Nephron (organoid): ENCODE measurements at regions not wholly inside any gene's neighbourhood (a gene's known extent, or its start where the extent isn't known, plus 50 kb on each side); places are given as distances from the start of the nearest gene placed in this dataset.
"Not testable (repeated sequence)": the region's sequence is repeated elsewhere in the genome, so short reads cannot be mapped to it uniquely, and the experiment has no call there.

Source experiments
- H3K27ac Mint-ChIP-seq, 3 experiments: 2 replicates each; pipeline ENCODE4 v1.8.0; 2020; ENCODE audit warnings: mixed read lengths in 3 of 3, mild to moderate bottlenecking in 2 of 3, moderate library complexity in 1 of 3
- H3K27me3 Mint-ChIP-seq: 2 replicates; pipeline ENCODE4 v1.8.0; 2021; ENCODE audit warnings: low read depth, mild to moderate bottlenecking, moderate library complexity, mixed read lengths
- H3K36me3 Mint-ChIP-seq: 2 replicates; pipeline ENCODE4 v1.8.0; 2020; ENCODE audit warnings: low read depth, mixed read lengths
- H3K4me1 Mint-ChIP-seq: 2 replicates; pipeline ENCODE4 v1.8.0; 2020; ENCODE audit warnings: mixed read lengths
- H3K4me3 Mint-ChIP-seq, 3 experiments: 2 replicates each; pipeline ENCODE4 v1.8.0; 2020; ENCODE audit warnings: mild to moderate bottlenecking in 3 of 3, mixed read lengths in 3 of 3, moderate library complexity in 2 of 3
- H3K9me3 Mint-ChIP-seq: 2 replicates; pipeline ENCODE4 v1.8.0; 2020; ENCODE audit warnings: mixed read lengths
- CTCF ChIP-seq, 3 experiments: fragments of 200-600 bp; sonication (generic); IDR thresholded peaks; one replicate each; pipeline ENCODE4 v1.5.0; 2021; ENCODE audit warnings: antibody characterized with exemption in 3 of 3; ENCODE audit not compliant: unreplicated experiment in 3 of 3

GRCh38 chr5:36739751-36740221, 133.4 kb downstream of the SLC1A3 start:
- H3K27me3 Mint-ChIP-seq, result peaks cover 20% of the 10 kb centered on the region
- TF ChIP-seq CTCF (IDR thresholded peaks at IDR 0.05; ENCODE audit: unreplicated experiment in 3 of 3), result peak; percentile 52 to 73 (median 59)
- peak overlapping the region; percentile 72 to 87 (median 73) for H3K27ac Mint-ChIP-seq
- H3K4me1 Mint-ChIP-seq, result peaks cover 42% of the 10 kb centered on the region
- H3K9me3 Mint-ChIP-seq, result no peaks in the 10 kb centered on the region
- H3K4me3 Mint-ChIP-seq, result no peak overlapping the region
- no peaks in the 10 kb centered on the region for H3K36me3 Mint-ChIP-seq

- Mint-ChIP-seq H3K4me3 (peak overlapping the region in 1 of 3 experiments; percentile 34), H3K27ac (peak overlapping the region; percentile 72 to 87 (median 73))
- TF ChIP-seq CTCF (IDR thresholded peaks at IDR 0.05; ENCODE audit: unreplicated experiment in 3 of 3), result no peak
Measured at GRCh38 chr5:36740259-36740898, 134.0 kb downstream of the SLC1A3 start.

GRCh38 chr5:36741128-36741527, 134.7 kb downstream of the SLC1A3 start:
- Mint-ChIP-seq H3K27me3 (peaks cover 23% of the 10 kb centered on the region), H3K36me3 (no peaks in the 10 kb centered on the region), H3K9me3 (no peaks in the 10 kb centered on the region), H3K4me1 (peaks cover 52% of the 10 kb centered on the region), H3K27ac (peak overlapping the region in 2 of 3 experiments; percentile 3 to 25), H3K4me3 (no peak overlapping the region)
- no peak for TF ChIP-seq CTCF (IDR thresholded peaks at IDR 0.05; ENCODE audit: unreplicated experiment in 3 of 3)

More at GRCh38 chr5:36740259-36740898, 134.0 kb downstream of the SLC1A3 start:
- peaks cover 19% of the 10 kb centered on the region for H3K27me3 Mint-ChIP-seq
- H3K9me3 Mint-ChIP-seq, result no peaks in the 10 kb centered on the region
- H3K36me3 Mint-ChIP-seq, result no peaks in the 10 kb centered on the region
- H3K4me1 Mint-ChIP-seq, result peaks cover 47% of the 10 kb centered on the region

GRCh38 chr5:36743891-36744772, 132.4 kb upstream of the NIPBL start:
- no peaks in the 10 kb centered on the region for H3K36me3 Mint-ChIP-seq
- peak overlapping the region; percentile 81 to 89 (median 86) for H3K4me3 Mint-ChIP-seq
- H3K27ac Mint-ChIP-seq, result peak overlapping the region; percentile 79 to 93 (median 79)
- peaks cover 28% of the 10 kb centered on the region for H3K27me3 Mint-ChIP-seq
- H3K9me3 Mint-ChIP-seq, result peaks cover 3% of the 10 kb centered on the region
- peak in 1 of 3 experiments; percentile 77 for TF ChIP-seq CTCF (IDR thresholded peaks at IDR 0.05; ENCODE audit: unreplicated experiment in 3 of 3)
- H3K4me1 Mint-ChIP-seq, result peaks cover 51% of the 10 kb centered on the region

- H3K27ac Mint-ChIP-seq, result peak overlapping the region; percentile 79 to 93 (median 92)
- peak; percentile 28 to 76 (median 74) for TF ChIP-seq CTCF (IDR thresholded peaks at IDR 0.05; ENCODE audit: unreplicated experiment in 3 of 3)
- peaks cover 3% of the 10 kb centered on the region for H3K9me3 Mint-ChIP-seq
- peaks cover 33% of the 10 kb centered on the region for H3K27me3 Mint-ChIP-seq
- no peaks in the 10 kb centered on the region for H3K36me3 Mint-ChIP-seq
- peaks cover 42% of the 10 kb centered on the region for H3K4me1 Mint-ChIP-seq
- H3K4me3 Mint-ChIP-seq, result peak overlapping the region; percentile 81 to 89 (median 86)
Measured at GRCh38 chr5:36744773-36745589, 131.6 kb upstream of the NIPBL start.

- not testable (repeated sequence) for H3K27ac Mint-ChIP-seq, H3K4me3 Mint-ChIP-seq, H3K36me3 Mint-ChIP-seq, H3K9me3 Mint-ChIP-seq
- H3K27me3 Mint-ChIP-seq, result peaks cover 47% of the 10 kb centered on the region
- peaks cover 22% of the 10 kb centered on the region for H3K4me1 Mint-ChIP-seq
Measured at GRCh38 chr5:36747794-36748193, 128.8 kb upstream of the NIPBL start.
